ENCODE measurements at regions not wholly inside any gene's neighbourhood (a gene's known extent, or its start where the extent isn't known, plus 50 kb on each side); places are given as distances from the start of the nearest gene placed in this dataset.

- H3K9ac ChIP-seq (ENCODE audit: low read length) = no peak overlapping the region
- H3K4me2 ChIP-seq (ENCODE audit: low read length) = no peak overlapping the region
- H3F3A ChIP-seq (ENCODE audit: insufficient read depth, low read length, poor library complexity, severe bottlenecking) = no peaks in the 10 kb centered on the region
- H3K36me3 ChIP-seq (ENCODE audit: insufficient read depth, low read length) = no peaks in the 10 kb centered on the region
- no peaks in the 10 kb centered on the region for H3K9me2 ChIP-seq (ENCODE audit: insufficient read depth, low read length)
- no peaks in the 10 kb centered on the region for H3K27me3 ChIP-seq (ENCODE audit: insufficient read depth, low read depth, low read length)
- H3K9me3 ChIP-seq (ENCODE audit: low read length) = no peaks in the 10 kb centered on the region
- TF ChIP-seq CTCF (IDR thresholded peaks at IDR 0.05; ENCODE audit: poor library complexity, severe bottlenecking) (no peak), EP300 (conservative IDR thresholded peaks at IDR 0.05; ENCODE audit: poor library complexity, severe bottlenecking) (no peak), MXI1 (conservative IDR thresholded peaks at IDR 0.05; ENCODE audit: poor library complexity, severe bottlenecking) (no peak), TAF1 (IDR thresholded peaks at IDR 0.05; ENCODE audit: low read depth) (no peak), POLR2AphosphoS5 (IDR thresholded peaks at IDR 0.05) (no peak), SMC3 (conservative IDR thresholded peaks at IDR 0.05; ENCODE audit: poor library complexity) (no peak), REST (IDR thresholded peaks at IDR 0.05; ENCODE audit: borderline replicate concordance) (no peak), EZH2 (IDR thresholded peaks at IDR 0.05; ENCODE audit: borderline replicate concordance, insufficient read depth, low read length, poor library complexity, severe bottlenecking) (no peak), RAD21 (conservative IDR thresholded peaks at IDR 0.05) (no peak)
- H3K27ac ChIP-seq (ENCODE audit: low read length) = no peak overlapping the region
- H3K4me3 ChIP-seq (ENCODE audit: low read length) = peak overlapping the region; percentile 7
- no peaks in the 10 kb centered on the region for H4K20me1 ChIP-seq (ENCODE audit: insufficient read depth)
- H2AFZ ChIP-seq (ENCODE audit: low read depth, low read length) = no peak overlapping the region
- no peaks in the 10 kb centered on the region for H3K79me2 ChIP-seq (replicated peaks; ENCODE audit: insufficient read depth, low read length)
These were observed 218.6 kb downstream of the FAT3 start for GRCh38 chr11:92443199-92443598.

- Histone ChIP-seq H3F3A (ENCODE audit: insufficient read depth, low read length, poor library complexity, severe bottlenecking) (no peaks in the 10 kb centered on the region), H3K27me3 (ENCODE audit: insufficient read depth, low read depth, low read length) (no peaks in the 10 kb centered on the region), H3K9me2 (ENCODE audit: insufficient read depth, low read length) (no peaks in the 10 kb centered on the region), H2AFZ (ENCODE audit: low read depth, low read length) (no peak overlapping the region), H3K9me3 (ENCODE audit: low read length) (no peaks in the 10 kb centered on the region), H3K36me3 (ENCODE audit: insufficient read depth, low read length) (no peaks in the 10 kb centered on the region), H3K4me2 (ENCODE audit: low read length) (no peak overlapping the region), H3K9ac (ENCODE audit: low read length) (no peak overlapping the region), H3K79me2 (replicated peaks; ENCODE audit: insufficient read depth, low read length) (peaks cover 3% of the 10 kb centered on the region), H3K4me3 (ENCODE audit: low read length) (no peak overlapping the region), H4K20me1 (ENCODE audit: insufficient read depth) (no peaks in the 10 kb centered on the region), H3K27ac (ENCODE audit: low read length) (no peak overlapping the region)
- TF ChIP-seq CTCF (IDR thresholded peaks at IDR 0.05; ENCODE audit: poor library complexity, severe bottlenecking) (no peak), POLR2AphosphoS5 (IDR thresholded peaks at IDR 0.05) (no peak), TAF1 (IDR thresholded peaks at IDR 0.05; ENCODE audit: low read depth) (no peak), MXI1 (conservative IDR thresholded peaks at IDR 0.05; ENCODE audit: poor library complexity, severe bottlenecking) (no peak), EZH2 (IDR thresholded peaks at IDR 0.05; ENCODE audit: borderline replicate concordance, insufficient read depth, low read length, poor library complexity, severe bottlenecking) (no peak), SMC3 (conservative IDR thresholded peaks at IDR 0.05; ENCODE audit: poor library complexity) (no peak), REST (IDR thresholded peaks at IDR 0.05; ENCODE audit: borderline replicate concordance) (no peak)
These were observed 223.0 kb downstream of the FAT3 start for GRCh38 chr11:92447586-92447985.

All from neural cell (in vitro differentiated cells).